Adrenal gland (tissue), 9 donors: ENCODE measurements at regions not wholly inside any gene's neighbourhood (a gene's known extent, or its start where the extent isn't known, plus 50 kb on each side); places are given as distances from the start of the nearest gene placed in this dataset.

Source experiments
- DNase-seq, 7 donors: peaks; one replicate each; pipeline ENCODE4 v3.0.0-alpha.2; 2019 to 2020
- H3K27ac ChIP-seq, 5 donors: fragments of 200-600 bp; sonication (generic) in 4 of 5; 1 replicate in 3 of 5; 2 replicates in 2 of 5; pipeline versions ENCODE4 v1.5.1 to v1.8.0; 2016 to 2020; ENCODE audit warnings: mild to moderate bottlenecking in 1 of 5
- H3K27me3 ChIP-seq: fragments of 200-600 bp; 2 replicates; pipeline ENCODE4 v1.8.0; 2021
- H3K36me3 ChIP-seq, 2 donors: fragments of 200-600 bp; replicated peaks in 1 of 2; 1 replicate in 1 of 2; 2 replicates in 1 of 2; pipeline versions ENCODE4 v1.5.1 to v1.8.0; 2018 to 2022
- H3K4me1 ChIP-seq, 2 donors: fragments of 200-600 bp; replicated peaks in 1 of 2; 1 replicate in 1 of 2; 2 replicates in 1 of 2; pipeline versions ENCODE4 v1.5.1 to v1.8.0; 2018 to 2021
- H3K4me3 ChIP-seq, 4 donors: fragments of 200-600 bp; sonication (generic) in 3 of 4; one replicate each; pipeline ENCODE4 v1.5.1; 2016 to 2018
- H3K9me3 ChIP-seq, 3 donors: fragments of 200-600 bp; sonication (generic) in 1 of 3; replicated peaks in 1 of 3; 1 replicate in 2 of 3; 2 replicates in 1 of 3; pipeline versions ENCODE4 v1.5.1 to v1.8.0; 2016 to 2021
- CTCF ChIP-seq, 6 experiments: fragments of 450-650 bp in 4 of 6; fragments of 200-600 bp in 2 of 6; sonication (generic) in 1 of 6; IDR thresholded peaks; 1 replicate in 5 of 6; 2 replicates in 1 of 6; pipeline versions ENCODE4 v1.5.1 to v1.8.0; 2016 to 2021; ENCODE audit warnings: antibody characterized with exemption in 6 of 6, mild to moderate bottlenecking in 2 of 6, moderate library complexity in 1 of 6
- POLR2A ChIP-seq, 2 donors: fragments of 450-650 bp; IDR thresholded peaks; one replicate each; pipeline ENCODE4 v1.6.1; 2017; ENCODE audit warnings: antibody characterized with exemption in 2 of 2, mild to moderate bottlenecking in 2 of 2, moderate library complexity in 1 of 2
- WGBS, 4 donors: extraction: QIAGEN DNeasy Blood & Tissue Kit in 2 of 4; methylation state at CpG; one replicate each; pipeline versions ENCODE4 v1.1.5 to v1.1.7; 2013 to 2017; 5-methylcytosine and 5-hydroxymethylcytosine counted together
- intact Hi-C, 2 donors: fragments of 100-400 bp; cut with DNase I; formaldehyde crosslinking; loops; one replicate each; pipeline versions ENCODE4 v1.14.1 to v1.15.0; 2022 to 2023
- donor health status: healthy with polysubstance abuse.
- donor health status: Bipolar disorder and iron deficiency.
- donor health status: DM: yes; HTN: yes; CAD: no.
- donor health status: DM: no; HTN: no; CAD: no.
- donor health status: DM: no; HTN: no; CAD: no.

- intact Hi-C loops = no loop called here
- 81 to 84% (median 83%) methylated on average over 3 of the region's 3 CpGs for WGBS, 4 donors
Observed at GRCh38 chr9:105039175-105039799, 111.3 kb upstream of the ABCA1 start.

GRCh38 chr9:105043370-105043936 lies 115.5 kb upstream of the ABCA1 start:
- H3K27ac ChIP-seq = peak overlapping the region in 1 of 5 donors; percentile 18
- no peaks in the 10 kb centered on the region for H3K27me3 ChIP-seq
- 77 to 90% (median 82%) methylated on average over 3 of the region's 3 CpGs for WGBS, 4 donors
- no peak for DNase-seq
- no peaks in the 10 kb centered on the region for H3K9me3 ChIP-seq
- TF ChIP-seq POLR2A (IDR thresholded peaks at IDR 0.05) (no peak), CTCF (IDR thresholded peaks at IDR 0.05) (no peak)
- no peaks in the 10 kb centered on the region for H3K36me3 ChIP-seq
- intact Hi-C loops = loop anchor here in 1 of 2 donors (10.0 kb wide), 1 partner anchor 49 kb away; no protein-coding TSS in a partner anchor
- peaks cover 4 to 24% of the 10 kb centered on the region in 2 donors for H3K4me1 ChIP-seq
- no peak overlapping the region for H3K4me3 ChIP-seq

More at GRCh38 chr9:105039175-105039799, 111.3 kb upstream of the ABCA1 start:
- Histone ChIP-seq H3K27ac (no peak overlapping the region), H3K36me3 (no peaks in the 10 kb centered on the region), H3K4me1 (peaks cover 4 to 7% of the 10 kb centered on the region in 2 donors), H3K9me3 (no peaks in the 10 kb centered on the region), H3K27me3 (no peaks in the 10 kb centered on the region), H3K4me3 (no peak overlapping the region)
- DNase-seq = no peak
- TF ChIP-seq POLR2A (IDR thresholded peaks at IDR 0.05) (no peak), CTCF (IDR thresholded peaks at IDR 0.05) (no peak)

GRCh38 chr9:105044518-105044917 lies 116.6 kb upstream of the ABCA1 start:
- peak overlapping the region in 2 of 5 donors; percentile 3 to 36 for H3K27ac ChIP-seq
- no peaks in the 10 kb centered on the region for H3K27me3 ChIP-seq
- H3K4me1 ChIP-seq = peaks cover 4 to 25% of the 10 kb centered on the region in 2 donors
- TF ChIP-seq POLR2A (IDR thresholded peaks at IDR 0.05) (no peak), CTCF (IDR thresholded peaks at IDR 0.05) (no peak)
- no peak overlapping the region for H3K4me3 ChIP-seq
- DNase-seq = peak; percentile 37 to 86 (median 80)
- H3K36me3 ChIP-seq = no peaks in the 10 kb centered on the region
- H3K9me3 ChIP-seq = no peaks in the 10 kb centered on the region
- intact Hi-C loops = loop anchor here in 1 of 2 donors (10.0 kb wide), 1 partner anchor 50 kb away; no protein-coding TSS in a partner anchor
- 28 to 39% (median 33%) methylated on average over 2 of the region's 2 CpGs for WGBS, 4 donors

- Histone ChIP-seq H3K36me3 (no peaks in the 10 kb centered on the region), H3K27ac (peak overlapping the region in 2 of 5 donors; percentile 13 to 19), H3K27me3 (no peaks in the 10 kb centered on the region), H3K9me3 (no peaks in the 10 kb centered on the region), H3K4me3 (no peak overlapping the region), H3K4me1 (peaks cover 4 to 25% of the 10 kb centered on the region in 2 donors)
- TF ChIP-seq POLR2A (IDR thresholded peaks at IDR 0.05) (no peak), CTCF (IDR thresholded peaks at IDR 0.05) (no peak)
- intact Hi-C loops = loop anchor here in 1 of 2 donors (10.0 kb wide), 1 partner anchor 52 kb away; no protein-coding TSS in a partner anchor
- 85 to 95% (median 85%) methylated on average over 1 to 2 of the region's 2 CpGs for WGBS, 4 donors
- DNase-seq = no peak
Observed at GRCh38 chr9:105046907-105047741, 119.2 kb upstream of the ABCA1 start.
